Ishikawa (cell line): ENCODE measurements at regions not wholly inside any gene's neighbourhood (a gene's known extent, or its start where the extent isn't known, plus 50 kb on each side); places are given as distances from the start of the nearest gene placed in this dataset.

Experiments
- CEBPB ChIP-seq: IDR thresholded peaks from 2 replicates; pipeline ENCODE4 v1.6.1; 2012
- CREB1 ChIP-seq: IDR thresholded peaks from 2 replicates; pipeline ENCODE4 v1.6.1; 2012; ENCODE audit warnings: low read depth
- EGR1 ChIP-seq: IDR thresholded peaks from 2 replicates; pipeline ENCODE4 v1.6.1; 2012
- EP300 ChIP-seq: IDR thresholded peaks from 2 replicates; pipeline ENCODE4 v1.6.1; 2012; ENCODE audit warnings: borderline replicate concordance
- FOXM1 ChIP-seq: IDR thresholded peaks from 2 replicates; pipeline ENCODE4 v1.6.1; 2012; ENCODE audit warnings: low read depth, borderline replicate concordance
- NFIC ChIP-seq: IDR thresholded peaks from 2 replicates; pipeline ENCODE4 v1.6.1; 2012
- RAD21 ChIP-seq: IDR thresholded peaks from 2 replicates; pipeline ENCODE4 v1.6.1; 2012; ENCODE audit warnings: low read depth
- REST ChIP-seq: IDR thresholded peaks from 2 replicates; pipeline ENCODE4 v1.6.1; 2012; ENCODE audit warnings: low read depth, mild to moderate bottlenecking
- TAF1 ChIP-seq: IDR thresholded peaks from 2 replicates; pipeline ENCODE4 v1.6.1; 2012; ENCODE audit warnings: low read depth, mild to moderate bottlenecking
- TCF12 ChIP-seq: IDR thresholded peaks from 2 replicates; pipeline ENCODE4 v1.6.1; 2012; ENCODE audit warnings: low read depth
- TEAD4 ChIP-seq: IDR thresholded peaks from 2 replicates; pipeline ENCODE4 v1.6.1; 2012
- YY1 ChIP-seq: IDR thresholded peaks from 2 replicates; pipeline ENCODE4 v1.6.1; 2012; ENCODE audit warnings: low read depth
- ZBTB7A ChIP-seq: IDR thresholded peaks from 2 replicates; pipeline ENCODE4 v1.6.1; 2012; ENCODE audit warnings: low read depth
- TF ChIP-seq, protein P1 (sequence below): IDR thresholded peaks from 2 replicates; pipeline ENCODE4 v1.6.1; 2012
- TF ChIP-seq, protein P2 (sequence below): IDR thresholded peaks from 2 replicates; pipeline ENCODE4 v1.6.1; 2012

- TF ChIP-seq TAF1 (no peak), TCF12 (no peak), EP300 (no peak), NFIC (no peak), REST (no peak), CREB1 (no peak), ZBTB7A (no peak), YY1 (no peak), TEAD4 (no peak), EGR1 (no peak), FOXM1 (no peak), RAD21 (no peak), CEBPB (no peak)
- TF ChIP-seq, protein P1, sequence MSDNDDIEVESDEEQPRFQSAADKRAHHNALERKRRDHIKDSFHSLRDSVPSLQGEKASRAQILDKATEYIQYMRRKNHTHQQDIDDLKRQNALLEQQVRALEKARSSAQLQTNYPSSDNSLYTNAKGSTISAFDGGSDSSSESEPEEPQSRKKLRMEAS: no peak
- TF ChIP-seq, protein P2, sequence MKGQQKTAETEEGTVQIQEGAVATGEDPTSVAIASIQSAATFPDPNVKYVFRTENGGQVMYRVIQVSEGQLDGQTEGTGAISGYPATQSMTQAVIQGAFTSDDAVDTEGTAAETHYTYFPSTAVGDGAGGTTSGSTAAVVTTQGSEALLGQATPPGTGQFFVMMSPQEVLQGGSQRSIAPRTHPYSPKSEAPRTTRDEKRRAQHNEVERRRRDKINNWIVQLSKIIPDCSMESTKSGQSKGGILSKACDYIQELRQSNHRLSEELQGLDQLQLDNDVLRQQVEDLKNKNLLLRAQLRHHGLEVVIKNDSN: no peak
These were observed 78.2 kb upstream of the CAPZB start for GRCh38 chr1:19563324-19564097.

DNA sequence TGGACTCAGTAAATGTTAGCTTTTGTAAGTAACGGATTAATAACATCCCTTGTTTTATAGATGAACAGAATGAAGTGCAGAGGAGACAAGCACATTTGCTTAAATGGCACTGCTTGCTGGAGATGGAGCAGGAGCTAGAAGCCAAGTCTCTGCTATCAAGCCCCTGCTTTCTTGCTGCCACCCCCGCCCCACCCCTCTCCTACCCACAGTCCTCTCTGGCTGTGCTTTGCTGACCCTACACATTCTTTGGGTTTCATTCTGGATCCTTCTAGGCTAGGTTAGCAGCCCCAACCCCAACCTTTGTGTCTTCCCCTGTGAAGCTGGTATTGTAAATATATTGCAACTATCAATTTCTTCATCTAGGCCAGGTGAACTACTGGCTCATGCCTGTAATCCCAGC, 77.5 kb upstream of the CAPZB start:
- no peak for TF ChIP-seq TEAD4
- TF ChIP-seq REST: no peak
- no peak for TF ChIP-seq TCF12
- TF ChIP-seq, protein P1: no peak
- no peak for TF ChIP-seq RAD21
- TF ChIP-seq ZBTB7A: no peak
- no peak for TF ChIP-seq YY1
- no peak for TF ChIP-seq NFIC
- TF ChIP-seq EGR1: no peak
- TF ChIP-seq, protein P2: no peak
- TF ChIP-seq TAF1: no peak
- TF ChIP-seq CREB1: no peak
- no peak for TF ChIP-seq CEBPB
- TF ChIP-seq EP300: no peak

GRCh38 chr1:19560480-19560879, 75.1 kb upstream of the CAPZB start:
- TF ChIP-seq, protein P1: no peak
- TF ChIP-seq NFIC (no peak), CREB1 (no peak), REST (no peak), RAD21 (no peak), ZBTB7A (no peak), EGR1 (no peak), YY1 (no peak)

GRCh38 chr1:19559641-19560040, 74.3 kb upstream of the CAPZB start:
- TF ChIP-seq EP300 (no peak), YY1 (no peak), TEAD4 (no peak), FOXM1 (no peak), TAF1 (no peak), CREB1 (no peak), CEBPB (no peak), ZBTB7A (no peak)
- TF ChIP-seq, protein P1: no peak
- TF ChIP-seq, protein P2: no peak
